ENCODE measurements at regions not wholly inside any gene's neighbourhood (a gene's known extent, or its start where the extent isn't known, plus 50 kb on each side); places are given as distances from the start of the nearest gene placed in this dataset.
A peak's percentile ranks its signal among the peaks of the same experiment; 100 is the strongest.

- BruUV-seq (replicated peaks) = no TSS peak
- Histone ChIP-seq H2AFZ (ENCODE audit: low read depth, low read length) (no peak overlapping the region), H3K36me3 (ENCODE audit: control insufficient read depth in 2 of 2, extremely low read depth in 1 of 2, insufficient read depth in 2 of 2, low read length in 2 of 2) (no peaks in the 10 kb centered on the region), H3K9ac (replicated peaks; ENCODE audit: extremely low read depth, insufficient read depth, low read length) (no peak overlapping the region), H3K9me3 (replicated peaks; ENCODE audit: control insufficient read depth, insufficient read depth, low read length) (no peaks in the 10 kb centered on the region), H3K27ac (ENCODE audit: insufficient read depth, low read depth, low read length) (no peak overlapping the region), H3K4me2 (ENCODE audit: insufficient read depth, low read length) (no peak overlapping the region), H3K79me2 (ENCODE audit: control insufficient read depth, insufficient read depth, low read length) (no peaks in the 10 kb centered on the region), H3K9me1 (replicated peaks; ENCODE audit: control insufficient read depth, extremely low read depth, insufficient read depth, low read length) (no peaks in the 10 kb centered on the region), H4K20me1 (replicated peaks; ENCODE audit: control insufficient read depth, extremely low read depth, insufficient read depth, low read length) (no peaks in the 10 kb centered on the region), H3K27me3 (ENCODE audit: control insufficient read depth in 2 of 2, insufficient read depth in 2 of 2, low read length in 2 of 2) (no peaks in the 10 kb centered on the region), H3K4me3 (replicated peaks in 1 of 3; ENCODE audit: insufficient read depth in 1 of 3, low read depth in 1 of 3, low read length in 3 of 3) (no peak overlapping the region), H3K4me1 (ENCODE audit: control insufficient read depth, extremely low read depth, insufficient read depth, low read length) (no peaks in the 10 kb centered on the region)
- DNase-seq (ENCODE audit: low read depth, low spot score) (peak; percentile 54), FAIRE-seq (no peak)
- ChIA-PET POLR2A (no interaction called here), CTCF (interaction anchor here (0.7 to 4.0 kb wide), 21 partner anchors 9 to 1012 kb away, joined by 3 to 40 read pairs (median 4); no protein-coding TSS in a partner anchor)
- TF ChIP-seq CTCF (IDR thresholded peaks at IDR 0.05; ENCODE audit: extremely low read depth in 1 of 2, insufficient read depth in 1 of 2, low read depth in 1 of 2, low read length in 2 of 2) (peak; percentile 56 to 81), MAX (IDR thresholded peaks at IDR 0.05; ENCODE audit: insufficient read depth, insufficient read length) (no peak)
- intact Hi-C loops (cut with micrococcal nuclease) (loop anchor here (5.0 kb wide), 1 partner anchor 246 kb away; no protein-coding TSS in a partner anchor), dilution Hi-C loops (cut with MboI; ENCODE audit: extremely low pct_ligation_motif_present, low sequenced_read_pairs) (no loop called here)
Measured at GRCh38 chr10:46228563-46229071, 58.2 kb upstream of the ANTXRL start.

GRCh38 chr10:46229144-46229563 is 57.6 kb upstream of the ANTXRL start:
- BruUV-seq (replicated peaks) = no TSS peak

More at GRCh38 chr10:46229144-46229563, 57.6 kb upstream of the ANTXRL start:
- POLR2A ChIA-PET = no interaction called here
- no peak overlapping the region for H2AFZ ChIP-seq (ENCODE audit: low read depth, low read length)
- dilution Hi-C loops (cut with MboI; ENCODE audit: extremely low pct_ligation_motif_present, low sequenced_read_pairs) = no loop called here
- no peaks in the 10 kb centered on the region for H3K36me3 ChIP-seq (ENCODE audit: control insufficient read depth in 2 of 2, extremely low read depth in 1 of 2, insufficient read depth in 2 of 2, low read length in 2 of 2)
- DNase-seq (ENCODE audit: low read depth, low spot score) (peak; percentile 5), FAIRE-seq (no peak)
- no peaks in the 10 kb centered on the region for H3K9me1 ChIP-seq (replicated peaks; ENCODE audit: control insufficient read depth, extremely low read depth, insufficient read depth, low read length)
- H3K27ac ChIP-seq (ENCODE audit: insufficient read depth, low read depth, low read length) = no peak overlapping the region
- no peaks in the 10 kb centered on the region for H3K9me3 ChIP-seq (replicated peaks; ENCODE audit: control insufficient read depth, insufficient read depth, low read length)
- H3K79me2 ChIP-seq (ENCODE audit: control insufficient read depth, insufficient read depth, low read length) = no peaks in the 10 kb centered on the region
- TF ChIP-seq MAX (IDR thresholded peaks at IDR 0.05; ENCODE audit: insufficient read depth, insufficient read length) (no peak), CTCF (IDR thresholded peaks at IDR 0.05; ENCODE audit: extremely low read depth in 1 of 2, insufficient read depth in 1 of 2, low read depth in 1 of 2, low read length in 2 of 2) (peak; percentile 69 to 71)
- no peak overlapping the region for H3K4me2 ChIP-seq (ENCODE audit: insufficient read depth, low read length)
- CTCF ChIA-PET = interaction anchor here (0.7 to 4.0 kb wide), 19 partner anchors 9 to 1013 kb away, joined by 3 to 40 read pairs (median 4); no protein-coding TSS in a partner anchor
- no peak overlapping the region for H3K9ac ChIP-seq (replicated peaks; ENCODE audit: extremely low read depth, insufficient read depth, low read length)
- H4K20me1 ChIP-seq (replicated peaks; ENCODE audit: control insufficient read depth, extremely low read depth, insufficient read depth, low read length) = no peaks in the 10 kb centered on the region
- no peaks in the 10 kb centered on the region for H3K4me1 ChIP-seq (ENCODE audit: control insufficient read depth, extremely low read depth, insufficient read depth, low read length)
- H3K4me3 ChIP-seq (replicated peaks in 1 of 3; ENCODE audit: insufficient read depth in 1 of 3, low read depth in 1 of 3, low read length in 3 of 3) = no peak overlapping the region
- intact Hi-C loops (cut with micrococcal nuclease) = loop anchor here (5.0 kb wide), 1 partner anchor 247 kb away; no protein-coding TSS in a partner anchor
- H3K27me3 ChIP-seq (ENCODE audit: control insufficient read depth in 2 of 2, insufficient read depth in 2 of 2, low read length in 2 of 2) = no peaks in the 10 kb centered on the region

Data from endothelial cell of umbilical vein (primary cell).